Suprapubic skin (tissue), 4 donors: ENCODE measurements at regions not wholly inside any gene's neighbourhood (a gene's known extent, or its start where the extent isn't known, plus 50 kb on each side); places are given as distances from the start of the nearest gene placed in this dataset.

Experiments used
- DNase-seq, 2 donors: peaks; one replicate each; pipeline ENCODE4 v3.0.0-alpha.2; 2019; ENCODE audit warnings: low spot score in 2 of 2
- H3K27ac ChIP-seq: fragments of 200-600 bp; sonication (generic); one replicate; pipeline ENCODE4 v1.5.1; 2019
- H3K27me3 ChIP-seq: fragments of 200-600 bp; sonication (generic); one replicate; pipeline ENCODE4 v1.5.1; 2019
- H3K36me3 ChIP-seq: fragments of 200-600 bp; sonication (generic); one replicate; pipeline ENCODE4 v1.5.1; 2019
- H3K4me1 ChIP-seq: fragments of 200-600 bp; sonication (generic); one replicate; pipeline ENCODE4 v1.5.1; 2019
- H3K4me3 ChIP-seq: fragments of 200-600 bp; sonication (generic); one replicate; pipeline ENCODE4 v1.5.1; 2019; ENCODE audit warnings: mild to moderate bottlenecking
- H3K9me3 ChIP-seq: fragments of 200-600 bp; sonication (generic); one replicate; pipeline ENCODE4 v1.5.1; 2019
- EP300 ChIP-seq: sonication (generic); formaldehyde crosslinking; IDR thresholded peaks from one replicate; pipeline ENCODE4 v1.6.1; 2017; ENCODE audit warnings: antibody characterized with exemption
- POLR2A ChIP-seq, 2 donors: fragments of 450-650 bp; IDR thresholded peaks; one replicate each; pipeline ENCODE4 v1.6.1; 2017; ENCODE audit warnings: antibody characterized with exemption in 2 of 2, mild to moderate bottlenecking in 2 of 2, moderate library complexity in 2 of 2
- POLR2AphosphoS5 ChIP-seq, 3 donors: sonication (generic); formaldehyde crosslinking; IDR thresholded peaks; one replicate each; pipeline ENCODE4 v1.6.1; 2017; ENCODE audit warnings: antibody characterized with exemption in 3 of 3
- WGBS: methylation state at CpG from one replicate; pipeline ENCODE4 v1.1.5; 2018; 5-methylcytosine and 5-hydroxymethylcytosine counted together
- TF ChIP-seq, protein P1 (sequence below), 2 donors: fragments of 200-600 bp in 1 of 2; fragments of 450-650 bp in 1 of 2; sonication (generic) in 1 of 2; IDR thresholded peaks; one replicate each; pipeline ENCODE4 v1.5.1; 2016 to 2019; ENCODE audit warnings: antibody characterized with exemption in 2 of 2, mild to moderate bottlenecking in 1 of 2, moderate library complexity in 1 of 2

DNA sequence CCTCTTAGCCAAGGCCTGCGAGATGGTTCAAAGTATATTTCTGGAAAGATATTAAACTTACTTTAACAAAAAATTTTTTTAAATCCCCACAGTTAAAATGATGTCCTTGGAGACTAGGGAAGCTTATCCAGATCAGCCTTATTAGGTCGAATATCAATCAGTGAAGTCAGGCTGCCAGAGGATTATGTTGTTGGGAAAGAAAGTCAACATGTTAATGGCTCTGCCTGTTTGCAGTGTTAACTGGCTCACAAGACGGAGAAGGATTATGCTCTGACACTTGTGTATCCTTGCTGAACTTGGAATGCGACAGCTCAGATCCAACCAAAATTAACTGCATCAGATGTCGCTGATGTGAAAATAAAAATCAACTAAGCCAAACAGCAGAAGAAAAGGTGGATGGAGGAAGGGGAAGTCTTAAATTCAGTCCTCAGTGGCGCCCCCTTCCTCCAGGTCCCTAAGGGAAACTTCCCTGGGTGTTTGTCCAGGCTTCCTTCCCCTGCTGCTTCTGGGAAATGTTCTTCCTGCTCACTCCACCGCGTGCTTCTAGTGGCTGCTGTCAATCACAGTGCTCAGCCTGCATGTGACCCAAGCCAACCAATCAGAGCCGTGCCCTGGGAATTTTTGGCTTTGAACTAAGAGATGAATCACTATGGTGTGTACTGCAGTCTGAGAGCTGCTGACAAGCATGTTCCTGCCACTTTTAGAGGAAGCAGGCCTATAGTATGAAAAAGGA, 690.4 kb upstream of the NRP1 start:
- Histone ChIP-seq H3K4me3 (no peak overlapping the region), H3K27ac (no peak overlapping the region), H3K4me1 (no peaks in the 10 kb centered on the region), H3K36me3 (no peaks in the 10 kb centered on the region), H3K27me3 (no peaks in the 10 kb centered on the region), H3K9me3 (no peaks in the 10 kb centered on the region)
- 56% methylated on average over 9 of the region's 9 CpGs for WGBS
- no peak for DNase-seq
- TF ChIP-seq POLR2A (IDR thresholded peaks at IDR 0.05) (no peak), POLR2AphosphoS5 (IDR thresholded peaks at IDR 0.05) (no peak)
- TF ChIP-seq, protein P1, sequence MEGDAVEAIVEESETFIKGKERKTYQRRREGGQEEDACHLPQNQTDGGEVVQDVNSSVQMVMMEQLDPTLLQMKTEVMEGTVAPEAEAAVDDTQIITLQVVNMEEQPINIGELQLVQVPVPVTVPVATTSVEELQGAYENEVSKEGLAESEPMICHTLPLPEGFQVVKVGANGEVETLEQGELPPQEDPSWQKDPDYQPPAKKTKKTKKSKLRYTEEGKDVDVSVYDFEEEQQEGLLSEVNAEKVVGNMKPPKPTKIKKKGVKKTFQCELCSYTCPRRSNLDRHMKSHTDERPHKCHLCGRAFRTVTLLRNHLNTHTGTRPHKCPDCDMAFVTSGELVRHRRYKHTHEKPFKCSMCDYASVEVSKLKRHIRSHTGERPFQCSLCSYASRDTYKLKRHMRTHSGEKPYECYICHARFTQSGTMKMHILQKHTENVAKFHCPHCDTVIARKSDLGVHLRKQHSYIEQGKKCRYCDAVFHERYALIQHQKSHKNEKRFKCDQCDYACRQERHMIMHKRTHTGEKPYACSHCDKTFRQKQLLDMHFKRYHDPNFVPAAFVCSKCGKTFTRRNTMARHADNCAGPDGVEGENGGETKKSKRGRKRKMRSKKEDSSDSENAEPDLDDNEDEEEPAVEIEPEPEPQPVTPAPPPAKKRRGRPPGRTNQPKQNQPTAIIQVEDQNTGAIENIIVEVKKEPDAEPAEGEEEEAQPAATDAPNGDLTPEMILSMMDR (IDR thresholded peaks at IDR 0.05): no peak

DNA sequence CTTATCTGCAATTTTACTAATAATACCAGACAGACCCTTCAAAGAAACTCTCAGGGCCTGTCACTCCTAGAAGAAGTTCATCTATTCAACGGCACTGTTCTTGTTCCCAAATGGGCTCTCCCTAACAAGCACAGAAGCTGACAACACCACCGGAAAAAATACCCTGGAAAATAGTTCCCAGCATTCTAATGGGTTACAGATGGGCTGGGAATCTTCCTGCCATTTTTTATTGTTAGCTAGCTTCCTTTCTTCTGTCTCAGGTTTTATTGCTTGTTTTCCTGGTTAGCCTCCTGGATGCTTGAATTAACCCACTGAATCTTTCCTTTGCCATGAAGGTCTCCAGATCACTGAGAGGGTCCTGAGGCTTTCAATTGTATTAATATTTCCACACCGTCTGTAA, 689.8 kb upstream of the NRP1 start:
- Histone ChIP-seq H3K27me3 (no peaks in the 10 kb centered on the region), H3K4me3 (no peak overlapping the region), H3K36me3 (no peaks in the 10 kb centered on the region), H3K9me3 (no peaks in the 10 kb centered on the region), H3K4me1 (no peaks in the 10 kb centered on the region), H3K27ac (no peak overlapping the region)
- no peak for DNase-seq
- 64% methylated on average over 3 of the region's 3 CpGs for WGBS
- TF ChIP-seq, protein P1 (IDR thresholded peaks at IDR 0.05): no peak
- TF ChIP-seq POLR2AphosphoS5 (IDR thresholded peaks at IDR 0.05) (no peak), POLR2A (IDR thresholded peaks at IDR 0.05) (no peak), EP300 (no peak)

DNA sequence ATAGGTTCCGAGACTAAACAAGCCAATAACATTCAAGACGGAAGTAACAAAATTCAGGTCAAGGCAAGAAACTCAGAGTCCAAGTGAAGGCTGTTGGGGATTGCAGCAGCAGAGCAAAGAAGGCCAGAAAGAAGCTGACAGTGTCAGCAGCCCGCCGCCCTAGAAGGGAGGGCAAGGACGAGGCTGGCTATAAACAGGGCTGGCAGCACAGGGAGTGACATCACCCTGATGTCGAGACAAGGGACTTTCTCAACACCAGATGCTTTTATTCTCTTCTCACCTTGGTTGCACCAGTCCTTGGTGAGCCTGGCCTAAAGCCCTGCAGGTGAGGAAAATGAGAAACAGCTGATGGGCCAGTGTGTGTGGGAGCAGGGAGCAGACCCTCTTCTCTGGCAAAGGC, 687.7 kb upstream of the NRP1 start:
- Histone ChIP-seq H3K9me3 (no peaks in the 10 kb centered on the region), H3K4me3 (no peak overlapping the region), H3K27me3 (no peaks in the 10 kb centered on the region), H3K27ac (no peak overlapping the region), H3K36me3 (no peaks in the 10 kb centered on the region), H3K4me1 (no peaks in the 10 kb centered on the region)
- TF ChIP-seq POLR2AphosphoS5 (IDR thresholded peaks at IDR 0.05) (no peak), EP300 (no peak), POLR2A (IDR thresholded peaks at IDR 0.05) (no peak)
- TF ChIP-seq, protein P1 (IDR thresholded peaks at IDR 0.05): no peak
- DNase-seq: no peak
- WGBS: 61% methylated on average over 6 of the region's 6 CpGs

DNA sequence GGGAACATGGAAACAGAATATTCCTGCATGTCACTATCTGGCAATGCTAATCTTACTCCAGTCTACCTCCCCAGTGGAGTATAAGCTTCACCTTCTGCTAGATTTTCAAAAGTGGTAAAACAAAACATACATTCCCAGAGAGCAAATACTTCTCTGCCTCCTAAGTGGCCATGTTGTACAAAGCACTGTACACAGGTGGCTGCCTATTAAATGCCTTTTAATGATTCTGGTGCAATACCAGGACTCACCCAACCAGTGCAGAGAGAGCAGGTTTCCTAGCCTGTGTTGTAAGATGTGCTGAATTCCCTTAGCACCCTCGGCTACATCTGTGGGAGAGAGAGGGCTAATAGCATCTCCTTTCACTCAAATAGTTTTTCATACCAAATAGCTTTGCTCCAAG, 684.3 kb upstream of the NRP1 start:
- TF ChIP-seq POLR2A (IDR thresholded peaks at IDR 0.05): no peak
- TF ChIP-seq, protein P1 (IDR thresholded peaks at IDR 0.05): no peak
- no peak for TF ChIP-seq EP300
- TF ChIP-seq POLR2AphosphoS5 (IDR thresholded peaks at IDR 0.05): no peak
- H3K27me3 ChIP-seq: no peaks in the 10 kb centered on the region
- WGBS: 76% methylated on average over 1 of the region's 1 CpG
- no peak overlapping the region for H3K4me3 ChIP-seq
- H3K36me3 ChIP-seq: no peaks in the 10 kb centered on the region
- DNase-seq: no peak
- H3K9me3 ChIP-seq: no peaks in the 10 kb centered on the region
- no peak overlapping the region for H3K27ac ChIP-seq
- H3K4me1 ChIP-seq: no peaks in the 10 kb centered on the region

DNA sequence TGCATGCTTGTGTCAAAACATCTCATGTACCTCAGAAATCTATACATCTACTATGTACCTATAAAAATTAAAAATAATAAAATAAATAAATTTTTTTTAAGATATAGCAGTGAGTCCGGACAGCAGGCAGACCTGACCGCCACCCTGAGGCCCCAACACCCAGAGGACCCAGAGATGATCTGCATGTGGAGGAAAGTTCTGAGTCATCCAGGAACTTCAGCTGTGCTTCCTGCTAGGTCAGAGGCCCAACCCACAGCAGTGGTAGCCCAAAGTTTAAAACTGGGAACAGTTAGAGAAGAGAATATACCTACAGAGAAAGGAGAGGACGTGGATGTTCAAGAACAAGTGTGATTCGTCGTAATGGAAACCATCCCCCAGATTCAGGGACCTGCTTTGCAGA, 683.7 kb upstream of the NRP1 start:
- Histone ChIP-seq H3K36me3 (no peaks in the 10 kb centered on the region), H3K4me1 (no peaks in the 10 kb centered on the region), H3K27ac (no peak overlapping the region), H3K9me3 (no peaks in the 10 kb centered on the region), H3K27me3 (no peaks in the 10 kb centered on the region), H3K4me3 (no peak overlapping the region)
- no peak for DNase-seq
- WGBS: 89% methylated on average over 5 of the region's 5 CpGs
- TF ChIP-seq EP300: no peak
- no peak for TF ChIP-seq POLR2A (IDR thresholded peaks at IDR 0.05)
- TF ChIP-seq, protein P1 (IDR thresholded peaks at IDR 0.05): no peak
- TF ChIP-seq POLR2AphosphoS5 (IDR thresholded peaks at IDR 0.05): no peak
